HEK293 (cell line): ENCODE measurements at regions not wholly inside any gene's neighbourhood (a gene's known extent, or its start where the extent isn't known, plus 50 kb on each side); places are given as distances from the start of the nearest gene placed in this dataset.

Experiments
- CTCF ChIA-PET: fragments of 350-600 bp; formaldehyde crosslinking; extraction: SDS; loops from one replicate; lab custom pipeline; 2021; ENCODE audit warnings: antibody characterized with exemption; lab: Yijun Ruan, JAX
- POLR2A ChIA-PET: fragments of 300-600 bp; formaldehyde crosslinking; extraction: SDS; loops from one replicate; lab custom pipeline; 2020; ENCODE audit warnings: antibody characterized with exemption, inconsistent platforms; lab: Yijun Ruan, JAX
- H3K27ac ChIP-seq: fragments of 200-500 bp; sonication (Bioruptor generic); 2 replicates; pipeline ENCODE4 v1.5.1; 2014; ENCODE audit warnings: low read depth, low read length, control low read depth, inconsistent platforms; ENCODE audit errors: extremely low read depth
- H3K36me3 ChIP-seq, 2 experiments: fragments of 200-500 bp in 1 of 2; sonication (Bioruptor generic) in 1 of 2; 1 replicate in 1 of 2; 2 replicates in 1 of 2; pipeline ENCODE4 v1.5.1; 2014 to 2017; ENCODE audit warnings: inconsistent platforms in 2 of 2, low read length in 2 of 2; ENCODE audit not compliant: control insufficient read depth in 2 of 2, insufficient read depth in 1 of 2
- H3K4me1 ChIP-seq: fragments of 200-500 bp; sonication (Bioruptor generic); 2 replicates; pipeline ENCODE4 v1.5.1; 2014; ENCODE audit warnings: mild to moderate bottlenecking, low read length, inconsistent platforms; ENCODE audit not compliant: control insufficient read depth, insufficient read depth
- H3K4me3 ChIP-seq: 2 replicates; pipeline ENCODE4 v1.5.1; 2011; ENCODE audit warnings: low read depth, mild to moderate bottlenecking, control low read depth, low read length, moderate library complexity
- H3K9me3 ChIP-seq: fragments of 200-500 bp; sonication (Bioruptor generic); 2 replicates; pipeline ENCODE4 v1.5.1; 2014; ENCODE audit warnings: low read depth, low read length, inconsistent platforms; ENCODE audit not compliant: control insufficient read depth, insufficient read depth
- GLI2 ChIP-seq: fragments of 450-650 bp; formaldehyde crosslinking; IDR thresholded peaks from 2 replicates; pipeline ENCODE4; 2017; ENCODE audit warnings: missing biosample characterization, missing genetic modification characterization, low read depth, borderline replicate concordance
- GLIS1 ChIP-seq: fragments of 450-650 bp; formaldehyde crosslinking; IDR thresholded peaks from 2 replicates; pipeline ENCODE4 v1.5.1; 2016; ENCODE audit warnings: missing biosample characterization, missing genetic modification characterization
- HOXC10 ChIP-seq: sonication (generic); formaldehyde crosslinking; IDR thresholded peaks from 2 replicates; pipeline ENCODE4 v1.8.1; 2023; ENCODE audit warnings: mild to moderate bottlenecking, missing genetic modification reagents
- HOXD13 ChIP-seq: sonication (generic); formaldehyde crosslinking; IDR thresholded peaks from 2 replicates; pipeline ENCODE4 v1.8.0; 2022; ENCODE audit warnings: missing genetic modification reagents, borderline replicate concordance
- OVOL3 ChIP-seq: fragments of 450-650 bp; formaldehyde crosslinking; IDR thresholded peaks from 2 replicates; pipeline ENCODE4 v1.5.1; 2016; ENCODE audit warnings: missing biosample characterization, missing genetic modification characterization
- ZFHX2 ChIP-seq: fragments of 450-650 bp; formaldehyde crosslinking; conservative IDR thresholded peaks from 2 replicates; pipeline ENCODE4 v1.5.1; 2016; ENCODE audit warnings: missing biosample characterization, missing genetic modification characterization
- ZIC2 ChIP-seq: fragments of 450-650 bp; formaldehyde crosslinking; IDR thresholded peaks from 2 replicates; pipeline ENCODE4 v1.5.1; 2016; ENCODE audit warnings: missing biosample characterization, missing genetic modification characterization
- ZNF169 ChIP-seq: fragments of 450-650 bp; formaldehyde crosslinking; IDR thresholded peaks from 2 replicates; pipeline ENCODE4 v1.5.1; 2016; ENCODE audit warnings: missing biosample characterization, missing genetic modification characterization
- ZNF175 ChIP-seq: fragments of 450-650 bp; formaldehyde crosslinking; IDR thresholded peaks from 2 replicates; pipeline ENCODE4 v1.5.1; 2016; ENCODE audit warnings: missing biosample characterization, missing genetic modification characterization
- ZNF239 ChIP-seq: fragments of 450-650 bp; formaldehyde crosslinking; IDR thresholded peaks from 2 replicates; pipeline ENCODE4 v1.5.1; 2016; ENCODE audit warnings: missing biosample characterization, missing genetic modification characterization
- ZNF248 ChIP-seq: fragments of 450-650 bp; formaldehyde crosslinking; IDR thresholded peaks from 2 replicates; pipeline ENCODE4 v1.5.1; 2017; ENCODE audit warnings: missing biosample characterization, missing genetic modification characterization
- ZNF404 ChIP-seq: fragments of 450-650 bp; formaldehyde crosslinking; IDR thresholded peaks from 2 replicates; pipeline ENCODE4 v1.5.1; 2017; ENCODE audit warnings: missing biosample characterization, missing genetic modification characterization
- ZNF560 ChIP-seq: fragments of 450-650 bp; formaldehyde crosslinking; IDR thresholded peaks from 2 replicates; pipeline ENCODE4 v1.5.1; 2017; ENCODE audit warnings: missing biosample characterization, missing genetic modification characterization, borderline replicate concordance
- ZNF654 ChIP-seq: fragments of 450-650 bp; formaldehyde crosslinking; IDR thresholded peaks from 2 replicates; pipeline ENCODE4 v1.5.1; 2016; ENCODE audit warnings: low read depth, missing biosample characterization, missing genetic modification characterization
- ZNF776 ChIP-seq: fragments of 450-650 bp; formaldehyde crosslinking; IDR thresholded peaks from 2 replicates; pipeline ENCODE4 v1.5.0; 2017; ENCODE audit warnings: missing biosample characterization, missing genetic modification characterization, borderline replicate concordance
- ZNF792 ChIP-seq: fragments of 450-650 bp; formaldehyde crosslinking; IDR thresholded peaks from 2 replicates; pipeline ENCODE4 v1.5.1; 2016; ENCODE audit warnings: missing biosample characterization, missing genetic modification characterization
- ZSCAN30 ChIP-seq: fragments of 450-650 bp; IDR thresholded peaks from 2 replicates; pipeline ENCODE4 v1.5.1; 2018; ENCODE audit warnings: missing biosample characterization, mild to moderate bottlenecking, missing genetic modification characterization, moderate library complexity
- TF ChIP-seq, protein P1 (sequence below): fragments of 450-650 bp; formaldehyde crosslinking; IDR thresholded peaks from 2 replicates; pipeline ENCODE4 v1.5.1; 2016; ENCODE audit warnings: missing biosample characterization, missing genetic modification characterization, borderline replicate concordance
- TF ChIP-seq, protein P2 (sequence below): fragments of 450-650 bp; formaldehyde crosslinking; IDR thresholded peaks from 2 replicates; pipeline ENCODE4 v1.5.0; 2017; ENCODE audit warnings: missing biosample characterization, missing genetic modification characterization, borderline replicate concordance
- TF ChIP-seq, protein P3 (sequence below): fragments of 450-650 bp; formaldehyde crosslinking; IDR thresholded peaks from 2 replicates; pipeline ENCODE4 v1.5.1; 2016; ENCODE audit warnings: missing biosample characterization, missing genetic modification characterization
- TF ChIP-seq, protein P4 (sequence below): fragments of 450-650 bp; formaldehyde crosslinking; IDR thresholded peaks from 2 replicates; pipeline ENCODE4 v1.5.1; 2016; ENCODE audit warnings: missing biosample characterization, missing genetic modification characterization

DNA sequence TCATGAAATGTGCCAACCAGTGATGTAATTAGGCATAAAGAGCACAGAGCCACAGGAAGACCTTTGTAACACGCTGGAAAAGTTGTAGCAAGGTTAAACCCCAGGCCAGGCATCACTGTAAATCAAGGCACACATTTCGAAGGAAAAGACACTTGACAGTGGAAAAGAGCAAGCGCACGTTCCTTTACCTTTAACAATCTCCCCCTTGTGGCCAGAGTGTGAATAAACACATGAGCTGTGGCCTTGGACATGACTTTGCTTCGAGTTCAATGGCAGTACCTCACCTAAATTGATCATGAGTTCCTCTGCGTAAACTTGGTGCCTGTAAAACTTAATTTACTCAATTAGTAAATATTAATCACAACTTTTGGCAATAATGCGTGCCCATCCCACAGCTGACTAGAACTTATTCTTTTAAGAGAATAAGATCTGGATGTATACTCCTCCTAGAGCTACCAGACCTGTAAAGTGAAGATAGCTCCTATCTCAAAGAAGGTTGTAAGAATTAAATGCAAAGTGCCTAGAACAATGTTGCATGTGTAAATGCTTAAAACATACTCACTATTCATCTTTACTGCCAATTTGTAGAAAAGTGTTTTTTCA lies 757.0 kb upstream of the NECTIN3 start:
- Histone ChIP-seq H3K4me3 (no peak overlapping the region), H3K9me3 (no peaks in the 10 kb centered on the region), H3K4me1 (no peaks in the 10 kb centered on the region)
- TF ChIP-seq ZNF169 (tag by site-specific recombination) (no peak), ZNF654 (peak; percentile 15; the same call in 1 of the 2 replicates)
- TF ChIP-seq, all 188 proteins: peak for 1
- Histone ChIP-seq H3K36me3 (no peaks in the 10 kb centered on the region), H3K27ac (no peak overlapping the region)
- ChIA-PET POLR2A (no interaction called here), CTCF (interaction anchor here (0.6 to 1.8 kb wide), 10 partner anchors 9 to 783 kb away, joined by 3 to 5 read pairs (median 3); no protein-coding TSS in a partner anchor)

DNA sequence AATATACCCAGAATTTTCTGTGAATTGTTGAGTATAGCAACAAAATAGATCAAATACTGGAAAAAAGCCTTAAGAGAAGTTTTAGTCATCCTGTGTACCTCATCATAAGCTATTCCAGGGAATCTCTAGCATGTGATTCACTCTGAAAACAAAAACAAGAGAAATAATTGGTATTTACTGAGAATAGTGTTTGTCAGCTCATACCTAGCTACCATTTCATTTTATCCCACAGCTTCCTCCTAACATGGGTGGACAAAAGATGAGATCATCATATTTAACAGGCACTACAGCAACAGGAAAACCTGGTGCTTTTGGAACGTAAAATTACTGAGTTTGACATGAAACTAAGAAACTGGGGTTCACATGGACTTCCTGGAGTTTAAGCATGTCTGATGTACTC lies 753.5 kb upstream of the NECTIN3 start:
- H3K4me1 ChIP-seq: no peaks in the 10 kb centered on the region
- no peaks in the 10 kb centered on the region for H3K9me3 ChIP-seq
- ChIA-PET CTCF (interaction anchor here (0.6 kb wide), 1 partner anchor 1012 kb away, joined by 4 read pairs; no protein-coding TSS in a partner anchor), POLR2A (no interaction called here)
- no peak overlapping the region for H3K4me3 ChIP-seq
- TF ChIP-seq HOXD13 (CRISPR knock-in tag): no peak
- TF ChIP-seq ZNF792: no peak
- TF ChIP-seq ZNF175 (tag by site-specific recombination): no peak
- TF ChIP-seq, protein P1, sequence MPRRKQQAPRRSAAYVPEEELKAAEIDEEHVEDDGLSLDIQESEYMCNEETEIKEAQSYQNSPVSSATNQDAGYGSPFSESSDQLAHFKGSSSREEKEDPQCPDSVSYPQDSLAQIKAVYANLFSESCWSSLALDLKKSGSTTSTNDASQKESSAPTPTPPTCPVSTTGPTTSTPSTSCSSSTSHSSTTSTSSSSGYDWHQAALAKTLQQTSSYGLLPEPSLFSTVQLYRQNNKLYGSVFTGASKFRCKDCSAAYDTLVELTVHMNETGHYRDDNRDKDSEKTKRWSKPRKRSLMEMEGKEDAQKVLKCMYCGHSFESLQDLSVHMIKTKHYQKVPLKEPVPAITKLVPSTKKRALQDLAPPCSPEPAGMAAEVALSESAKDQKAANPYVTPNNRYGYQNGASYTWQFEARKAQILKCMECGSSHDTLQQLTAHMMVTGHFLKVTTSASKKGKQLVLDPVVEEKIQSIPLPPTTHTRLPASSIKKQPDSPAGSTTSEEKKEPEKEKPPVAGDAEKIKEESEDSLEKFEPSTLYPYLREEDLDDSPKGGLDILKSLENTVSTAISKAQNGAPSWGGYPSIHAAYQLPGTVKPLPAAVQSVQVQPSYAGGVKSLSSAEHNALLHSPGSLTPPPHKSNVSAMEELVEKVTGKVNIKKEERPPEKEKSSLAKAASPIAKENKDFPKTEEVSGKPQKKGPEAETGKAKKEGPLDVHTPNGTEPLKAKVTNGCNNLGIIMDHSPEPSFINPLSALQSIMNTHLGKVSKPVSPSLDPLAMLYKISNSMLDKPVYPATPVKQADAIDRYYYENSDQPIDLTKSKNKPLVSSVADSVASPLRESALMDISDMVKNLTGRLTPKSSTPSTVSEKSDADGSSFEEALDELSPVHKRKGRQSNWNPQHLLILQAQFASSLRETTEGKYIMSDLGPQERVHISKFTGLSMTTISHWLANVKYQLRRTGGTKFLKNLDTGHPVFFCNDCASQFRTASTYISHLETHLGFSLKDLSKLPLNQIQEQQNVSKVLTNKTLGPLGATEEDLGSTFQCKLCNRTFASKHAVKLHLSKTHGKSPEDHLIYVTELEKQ (tag by site-specific recombination): no peak
- TF ChIP-seq ZIC2 (tag by site-specific recombination): no peak
- TF ChIP-seq ZNF560 (tag by site-specific recombination): no peak
- no peak for TF ChIP-seq HOXC10
- TF ChIP-seq, protein P2, sequence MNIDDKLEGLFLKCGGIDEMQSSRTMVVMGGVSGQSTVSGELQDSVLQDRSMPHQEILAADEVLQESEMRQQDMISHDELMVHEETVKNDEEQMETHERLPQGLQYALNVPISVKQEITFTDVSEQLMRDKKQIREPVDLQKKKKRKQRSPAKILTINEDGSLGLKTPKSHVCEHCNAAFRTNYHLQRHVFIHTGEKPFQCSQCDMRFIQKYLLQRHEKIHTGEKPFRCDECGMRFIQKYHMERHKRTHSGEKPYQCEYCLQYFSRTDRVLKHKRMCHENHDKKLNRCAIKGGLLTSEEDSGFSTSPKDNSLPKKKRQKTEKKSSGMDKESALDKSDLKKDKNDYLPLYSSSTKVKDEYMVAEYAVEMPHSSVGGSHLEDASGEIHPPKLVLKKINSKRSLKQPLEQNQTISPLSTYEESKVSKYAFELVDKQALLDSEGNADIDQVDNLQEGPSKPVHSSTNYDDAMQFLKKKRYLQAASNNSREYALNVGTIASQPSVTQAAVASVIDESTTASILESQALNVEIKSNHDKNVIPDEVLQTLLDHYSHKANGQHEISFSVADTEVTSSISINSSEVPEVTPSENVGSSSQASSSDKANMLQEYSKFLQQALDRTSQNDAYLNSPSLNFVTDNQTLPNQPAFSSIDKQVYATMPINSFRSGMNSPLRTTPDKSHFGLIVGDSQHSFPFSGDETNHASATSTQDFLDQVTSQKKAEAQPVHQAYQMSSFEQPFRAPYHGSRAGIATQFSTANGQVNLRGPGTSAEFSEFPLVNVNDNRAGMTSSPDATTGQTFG (tag by site-specific recombination): no peak
- TF ChIP-seq GLI2 (tag by site-specific recombination): no peak
- TF ChIP-seq ZNF248 (tag by site-specific recombination): no peak
- no peak for TF ChIP-seq ZSCAN30 (tag by site-specific recombination)
- TF ChIP-seq, protein P3, sequence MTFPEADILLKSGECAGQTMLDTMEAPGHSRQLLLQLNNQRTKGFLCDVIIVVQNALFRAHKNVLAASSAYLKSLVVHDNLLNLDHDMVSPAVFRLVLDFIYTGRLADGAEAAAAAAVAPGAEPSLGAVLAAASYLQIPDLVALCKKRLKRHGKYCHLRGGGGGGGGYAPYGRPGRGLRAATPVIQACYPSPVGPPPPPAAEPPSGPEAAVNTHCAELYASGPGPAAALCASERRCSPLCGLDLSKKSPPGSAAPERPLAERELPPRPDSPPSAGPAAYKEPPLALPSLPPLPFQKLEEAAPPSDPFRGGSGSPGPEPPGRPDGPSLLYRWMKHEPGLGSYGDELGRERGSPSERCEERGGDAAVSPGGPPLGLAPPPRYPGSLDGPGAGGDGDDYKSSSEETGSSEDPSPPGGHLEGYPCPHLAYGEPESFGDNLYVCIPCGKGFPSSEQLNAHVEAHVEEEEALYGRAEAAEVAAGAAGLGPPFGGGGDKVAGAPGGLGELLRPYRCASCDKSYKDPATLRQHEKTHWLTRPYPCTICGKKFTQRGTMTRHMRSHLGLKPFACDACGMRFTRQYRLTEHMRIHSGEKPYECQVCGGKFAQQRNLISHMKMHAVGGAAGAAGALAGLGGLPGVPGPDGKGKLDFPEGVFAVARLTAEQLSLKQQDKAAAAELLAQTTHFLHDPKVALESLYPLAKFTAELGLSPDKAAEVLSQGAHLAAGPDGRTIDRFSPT: no peak
- TF ChIP-seq, protein P4, sequence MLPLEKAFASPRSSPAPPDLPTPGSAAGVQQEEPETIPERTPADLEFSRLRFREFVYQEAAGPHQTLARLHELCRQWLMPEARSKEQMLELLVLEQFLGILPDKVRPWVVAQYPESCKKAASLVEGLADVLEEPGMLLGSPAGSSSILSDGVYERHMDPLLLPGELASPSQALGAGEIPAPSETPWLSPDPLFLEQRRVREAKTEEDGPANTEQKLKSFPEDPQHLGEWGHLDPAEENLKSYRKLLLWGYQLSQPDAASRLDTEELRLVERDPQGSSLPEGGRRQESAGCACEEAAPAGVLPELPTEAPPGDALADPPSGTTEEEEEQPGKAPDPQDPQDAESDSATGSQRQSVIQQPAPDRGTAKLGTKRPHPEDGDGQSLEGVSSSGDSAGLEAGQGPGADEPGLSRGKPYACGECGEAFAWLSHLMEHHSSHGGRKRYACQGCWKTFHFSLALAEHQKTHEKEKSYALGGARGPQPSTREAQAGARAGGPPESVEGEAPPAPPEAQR (tag by site-specific recombination): no peak
- TF ChIP-seq ZNF239: no peak
- TF ChIP-seq ZFHX2: no peak
- no peak for TF ChIP-seq GLIS1 (tag by site-specific recombination)
- TF ChIP-seq ZNF404 (tag by site-specific recombination): no peak
- TF ChIP-seq OVOL3: no peak
- TF ChIP-seq ZNF776: no peak
- H3K27ac ChIP-seq: no peak overlapping the region
- no peaks in the 10 kb centered on the region for H3K36me3 ChIP-seq
